Nucleus accumbens (tissue), 56 donors: ENCODE measurements at regions not wholly inside any gene's neighbourhood (a gene's known extent, or its start where the extent isn't known, plus 50 kb on each side); places are given as distances from the start of the nearest gene placed in this dataset.
"Not testable (repeated sequence)": the region's sequence is repeated elsewhere in the genome, so short reads cannot be mapped to it uniquely, and the experiment has no call there.

ENCODE experiments used
- DNase-seq, 56 donors: peaks; one replicate each; lab custom pipeline; 2025; lab: John Stamatoyannopoulos, UW

DNA sequence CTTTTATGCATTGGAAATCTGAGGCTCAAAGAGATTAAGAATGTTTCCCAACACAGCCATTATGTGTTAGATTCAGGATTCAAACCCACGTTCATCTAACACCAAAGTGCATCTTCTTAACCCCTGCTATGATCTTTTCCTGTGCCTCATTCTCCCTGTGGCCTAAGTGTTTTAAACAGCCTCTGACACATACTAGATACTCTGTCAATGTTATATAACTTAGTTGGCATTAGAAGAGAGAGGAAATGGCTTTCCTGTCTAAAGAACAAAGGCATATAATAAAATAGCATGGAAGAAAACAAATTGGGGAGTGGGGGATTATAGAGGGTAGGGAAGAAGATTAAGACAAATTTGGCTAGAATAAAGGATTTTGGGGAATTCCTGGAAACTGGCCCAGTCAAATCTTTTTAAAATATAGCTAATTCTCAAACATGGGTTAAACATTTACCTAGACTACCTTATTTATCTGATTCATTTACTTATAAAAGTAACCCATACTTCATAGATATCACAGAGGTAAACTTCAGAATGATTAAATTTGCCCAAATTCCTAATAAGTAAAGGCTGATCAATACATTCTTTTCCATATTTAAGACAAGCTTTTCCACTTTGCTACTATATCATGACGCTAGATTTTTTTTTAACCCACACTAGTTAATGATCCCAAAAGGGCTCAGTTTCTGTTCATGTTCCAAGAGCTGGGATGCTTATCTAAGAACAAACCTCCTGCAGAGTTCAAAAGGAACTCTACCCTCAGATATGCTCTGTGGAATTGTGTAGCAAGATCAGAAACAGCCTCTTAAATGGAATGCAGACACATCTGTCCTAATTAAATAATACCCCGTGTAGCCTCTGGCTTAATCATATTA is 122.9 kb upstream of the PTPRG start:
- DNase-seq = no peak

DNA sequence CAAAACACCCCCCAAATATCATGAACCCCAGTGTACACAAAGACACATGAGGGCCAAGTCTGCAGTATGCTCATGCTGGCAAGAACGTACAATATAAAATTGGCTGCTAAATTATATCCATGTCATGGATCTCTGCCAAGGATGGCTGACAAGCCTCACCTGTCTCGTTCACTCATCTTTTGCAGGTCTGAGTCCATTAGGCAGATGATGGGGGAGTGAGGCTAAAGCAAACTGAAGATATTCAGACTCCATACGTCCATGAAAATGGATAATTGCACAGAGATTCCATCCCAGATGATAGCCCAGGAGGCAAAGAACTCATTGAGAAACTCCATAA is 122.3 kb upstream of the PTPRG start:
- no peak for DNase-seq

DNA sequence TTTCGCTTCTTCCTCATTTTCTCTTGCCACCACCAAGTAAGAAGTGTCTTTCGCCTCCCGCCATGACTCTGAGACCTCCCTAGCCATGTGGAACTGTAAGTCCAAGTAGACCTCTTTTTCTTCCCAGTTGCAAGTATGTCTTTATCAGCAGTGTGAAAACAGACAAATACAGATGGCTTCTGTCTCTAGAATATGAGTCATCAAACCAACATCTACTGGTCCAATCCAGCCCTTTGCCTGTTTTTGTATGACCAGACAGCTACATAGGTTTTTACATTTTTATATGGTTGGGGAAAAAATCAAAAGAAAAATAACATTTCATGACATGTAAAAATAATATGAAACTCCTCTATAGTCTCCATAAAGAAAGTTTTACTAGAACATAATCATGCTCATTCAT is 118.7 kb upstream of the PTPRG start:
- no peak for DNase-seq

DNA sequence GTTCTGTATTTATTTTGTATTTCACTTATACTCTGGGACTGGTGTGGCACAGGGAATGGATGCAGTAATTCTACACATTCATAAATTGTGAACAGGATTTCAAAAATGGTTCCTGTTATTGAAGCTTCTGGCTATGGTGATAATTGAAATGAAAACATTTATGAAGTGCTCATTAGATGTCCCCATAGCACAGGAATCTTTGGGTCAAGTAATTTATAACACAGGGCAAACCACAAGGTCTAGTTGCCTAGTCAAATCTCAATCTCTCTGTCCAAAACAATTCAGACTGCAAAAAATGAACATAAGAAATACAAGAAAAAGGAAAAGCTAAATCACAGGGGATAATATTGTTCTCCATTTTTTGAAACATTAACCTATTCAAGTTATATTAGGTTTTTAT is 117.5 kb upstream of the PTPRG start:
- DNase-seq = no peak

DNA sequence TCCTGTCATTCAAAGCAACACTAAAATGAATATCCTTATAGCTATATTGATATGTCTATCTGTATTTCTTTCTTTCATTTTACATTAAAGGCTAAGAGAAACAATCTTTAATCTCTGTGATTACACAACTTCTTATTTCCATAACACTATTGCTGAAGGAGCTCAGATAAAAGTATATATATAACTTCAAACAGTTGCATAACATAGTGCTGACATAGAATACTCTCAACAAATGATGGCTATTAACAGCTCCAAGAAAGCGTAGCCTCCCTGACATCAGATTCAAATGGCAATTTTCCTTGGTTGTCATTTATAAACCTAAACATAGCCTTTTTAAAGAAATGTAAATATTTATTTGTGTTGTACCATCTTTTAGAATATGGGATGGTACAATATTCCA is 116.6 kb upstream of the PTPRG start:
- no peak for DNase-seq

DNA sequence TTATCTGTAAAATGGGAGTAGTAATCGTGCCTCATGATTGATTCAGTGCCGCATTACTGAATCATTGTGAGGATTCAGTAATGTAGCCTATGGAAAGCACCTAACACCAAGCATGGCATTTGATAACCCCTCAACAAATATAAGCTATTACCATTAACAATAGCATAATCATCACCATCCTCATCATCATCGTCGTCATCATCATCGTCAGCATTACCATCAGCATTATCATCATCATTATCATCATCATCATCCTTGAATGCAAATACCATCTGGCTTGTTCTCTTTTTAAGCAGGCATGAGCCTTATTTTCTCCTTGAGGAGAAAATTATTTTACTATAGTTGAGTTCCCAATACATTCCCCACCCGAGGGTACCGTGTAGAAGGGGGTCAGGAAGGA is 115.4 kb upstream of the PTPRG start:
- DNase-seq = no peak

DNA sequence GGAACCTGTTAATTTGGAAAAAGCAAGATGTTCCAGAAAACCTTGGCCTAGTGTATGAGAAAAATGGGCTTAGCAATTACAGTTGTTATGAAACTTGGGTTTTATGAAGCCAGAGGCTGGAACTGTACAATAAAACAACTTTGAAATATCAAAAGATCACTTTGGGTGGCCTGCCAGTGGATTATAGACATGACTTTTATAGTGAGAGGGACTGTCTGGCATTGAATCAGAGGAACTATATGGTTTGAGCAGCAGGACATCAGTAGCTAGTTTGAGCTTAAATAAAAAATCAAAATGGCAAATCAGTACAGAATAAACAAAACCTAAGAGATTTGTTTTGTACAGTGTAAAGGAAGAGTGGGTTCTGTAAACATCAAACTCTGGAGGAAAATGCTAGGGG is 115.0 kb upstream of the PTPRG start:
- DNase-seq = no peak

DNA sequence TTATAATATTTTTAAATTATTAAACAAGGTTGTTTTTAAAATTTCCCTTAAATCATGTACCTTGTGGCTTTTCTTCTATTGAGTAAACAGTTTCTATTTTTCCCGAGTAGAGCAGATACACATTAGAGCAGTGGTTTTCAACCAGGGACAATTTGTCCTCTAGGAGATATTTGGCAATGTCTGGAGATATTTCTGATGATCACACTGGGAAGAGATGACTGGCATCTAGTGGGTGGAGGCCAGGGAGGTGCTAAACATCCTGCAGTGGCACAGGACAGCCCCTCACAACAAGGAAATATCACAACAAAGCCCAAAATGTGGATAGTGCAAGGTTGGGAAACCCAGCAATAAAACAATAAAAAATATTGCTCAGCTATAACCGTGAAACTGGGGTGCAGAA is 113.0 kb upstream of the PTPRG start:
- DNase-seq = no peak

DNA sequence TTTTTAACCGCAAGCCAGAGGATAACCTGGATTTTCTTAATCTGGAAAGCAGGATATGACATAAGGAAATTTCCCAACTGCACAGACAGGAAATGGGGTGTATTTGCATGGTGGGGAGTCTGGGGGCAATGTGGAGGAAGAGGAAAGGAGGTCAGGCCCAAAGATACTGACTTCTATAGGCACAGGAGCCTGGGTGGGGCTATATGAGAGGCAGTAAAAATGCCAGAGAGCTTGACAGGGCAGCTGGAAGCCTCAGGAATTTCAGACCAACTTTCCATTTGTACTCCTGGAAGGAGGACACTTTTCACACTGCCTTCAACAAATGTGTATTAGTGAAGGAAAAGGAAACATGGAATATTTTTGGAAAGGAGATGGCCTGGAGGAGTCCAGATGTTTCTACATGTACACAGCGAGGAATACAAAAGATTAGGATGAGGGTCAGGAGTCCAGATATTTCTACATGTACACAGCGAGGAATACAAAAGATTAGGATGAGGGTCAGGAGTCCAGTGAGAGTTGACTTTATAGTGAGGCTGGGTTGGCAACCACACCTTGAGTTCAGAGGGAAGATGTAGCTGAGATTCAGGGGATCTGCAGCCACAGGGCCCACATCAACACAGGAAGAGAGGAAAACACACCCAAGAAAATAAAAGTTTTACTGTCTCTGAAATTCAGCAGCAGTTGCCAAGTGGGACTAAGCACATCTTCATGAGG is 111.9 kb upstream of the PTPRG start:
- no peak for DNase-seq

DNA sequence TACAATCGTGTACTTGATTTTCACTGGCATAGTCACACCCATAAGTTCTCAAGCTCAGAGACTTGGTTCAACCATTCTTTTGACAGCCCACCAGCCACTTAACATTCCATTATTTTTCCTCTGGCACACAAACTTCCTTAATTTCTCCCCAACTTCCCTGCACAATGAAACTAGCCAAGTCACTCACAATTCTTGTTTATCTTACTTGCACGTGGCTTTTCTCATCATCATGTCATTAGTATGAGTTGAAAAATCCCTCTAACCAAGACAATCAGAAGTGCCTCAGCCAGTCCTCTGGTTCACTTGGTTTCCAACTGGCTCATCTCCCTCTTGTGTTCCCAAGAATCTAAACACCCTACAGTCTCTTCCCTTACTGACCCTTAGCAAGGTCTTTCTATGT is 110.5 kb upstream of the PTPRG start:
- no peak for DNase-seq

DNA sequence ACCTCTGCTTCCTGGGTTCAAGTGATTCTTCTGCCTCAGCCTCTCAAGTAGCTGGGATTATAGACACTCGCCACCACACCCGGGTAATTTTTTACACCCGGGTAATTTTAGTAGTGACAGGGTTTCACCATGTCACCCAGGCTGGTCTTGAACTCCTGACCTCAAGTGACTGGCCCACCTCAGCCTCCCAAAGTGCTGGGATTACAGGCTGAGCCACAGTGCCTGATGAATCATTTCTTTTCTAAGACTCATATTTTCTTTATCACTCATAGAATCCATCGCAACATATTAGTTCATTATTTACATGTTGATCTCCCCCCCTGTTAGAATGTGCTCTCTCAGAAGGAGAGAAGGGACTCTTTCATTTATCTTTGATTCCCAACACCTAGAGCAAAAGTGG is 109.5 kb upstream of the PTPRG start:
- no peak for DNase-seq

DNA sequence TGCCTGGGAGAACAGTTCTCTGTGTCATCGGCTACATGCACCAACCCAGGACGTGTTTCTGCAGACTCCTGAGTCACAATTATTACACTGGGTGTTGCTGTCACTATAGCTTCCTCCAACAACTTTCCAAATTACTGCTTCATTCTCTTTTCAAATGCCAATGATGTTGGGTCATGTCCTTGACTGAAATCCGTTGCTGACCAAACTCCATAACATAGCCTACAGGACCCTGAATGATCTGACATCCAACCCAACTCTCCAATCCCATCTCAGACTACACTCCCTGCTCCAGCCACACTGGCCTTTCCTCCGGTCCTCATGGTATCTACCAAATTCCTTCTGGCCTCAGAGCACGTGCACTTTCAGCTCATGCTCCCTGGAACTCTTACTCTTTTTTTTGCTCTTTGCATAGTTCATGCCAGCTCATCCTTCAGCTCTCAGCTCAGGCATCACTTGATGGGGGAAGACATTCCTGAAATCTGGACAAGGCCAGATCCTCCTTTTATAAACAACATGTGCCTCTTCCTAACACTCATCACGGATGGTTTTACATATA is 108.8 kb upstream of the PTPRG start:
- DNase-seq = no peak

DNA sequence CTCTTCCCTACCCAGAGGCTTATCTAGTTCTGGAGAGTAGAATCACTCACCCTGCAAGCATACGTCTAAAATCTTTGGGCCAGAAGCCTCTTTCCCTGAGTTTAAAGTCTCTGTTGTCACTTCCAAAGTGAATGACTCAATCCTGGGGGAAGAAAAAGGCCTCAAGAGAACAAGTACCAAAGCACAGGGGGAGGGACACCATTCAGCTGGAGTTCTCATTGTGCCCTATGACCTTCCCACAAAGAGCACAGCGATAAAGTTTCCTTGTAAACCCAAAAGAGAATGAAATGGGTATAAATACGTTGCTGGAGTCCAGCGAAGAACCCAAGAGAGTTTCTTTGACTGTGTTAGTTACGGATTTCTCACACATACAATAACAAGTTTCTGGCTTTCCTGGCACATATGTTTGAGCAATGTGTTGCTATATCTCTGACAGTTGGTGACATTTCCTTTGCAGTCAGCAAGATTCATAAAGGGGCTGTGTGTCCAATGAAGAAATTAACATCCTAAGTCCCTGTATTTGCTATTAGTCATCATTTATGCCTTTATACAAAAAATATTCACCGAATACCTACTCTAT is 107.3 kb upstream of the PTPRG start:
- DNase-seq = no peak

DNA sequence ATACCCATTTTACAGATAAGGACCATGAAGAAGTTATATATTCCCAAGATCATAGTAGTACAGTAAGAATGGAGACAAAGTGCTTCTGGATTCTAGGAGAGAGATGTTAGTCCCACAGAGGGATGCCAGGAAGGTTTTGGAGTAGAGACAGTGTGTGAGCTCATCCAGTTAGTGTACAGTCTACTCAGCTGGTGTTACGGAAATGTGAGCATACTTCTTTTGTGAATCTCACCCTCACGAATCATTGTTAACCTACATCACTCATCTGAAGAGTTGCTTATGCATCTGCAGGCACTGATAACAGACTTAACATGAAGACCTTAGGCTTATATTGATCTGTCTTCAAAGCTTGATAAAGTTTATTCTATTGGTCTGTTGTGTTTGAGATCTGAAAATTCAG is 106.6 kb upstream of the PTPRG start:
- DNase-seq = no peak

DNA sequence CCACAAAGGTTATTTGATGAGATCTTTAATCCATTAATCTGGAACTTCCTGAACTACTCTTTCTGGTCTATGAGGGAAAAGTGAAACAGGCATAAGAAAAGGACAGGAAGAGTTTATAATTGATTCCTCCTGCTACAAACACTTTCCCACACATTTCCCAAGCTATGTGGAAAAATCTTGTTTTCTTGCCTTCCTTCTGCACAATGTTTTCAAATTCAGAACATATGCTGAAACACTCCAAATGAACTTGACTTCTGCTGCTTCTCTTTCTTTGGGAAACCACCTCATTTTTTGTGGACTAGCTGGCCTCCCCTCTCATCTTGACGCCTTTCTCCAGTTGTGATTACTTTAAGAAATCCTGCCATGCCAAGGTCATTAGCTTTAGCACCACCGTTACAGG is 100.7 kb upstream of the PTPRG start:
- no peak for DNase-seq

DNA sequence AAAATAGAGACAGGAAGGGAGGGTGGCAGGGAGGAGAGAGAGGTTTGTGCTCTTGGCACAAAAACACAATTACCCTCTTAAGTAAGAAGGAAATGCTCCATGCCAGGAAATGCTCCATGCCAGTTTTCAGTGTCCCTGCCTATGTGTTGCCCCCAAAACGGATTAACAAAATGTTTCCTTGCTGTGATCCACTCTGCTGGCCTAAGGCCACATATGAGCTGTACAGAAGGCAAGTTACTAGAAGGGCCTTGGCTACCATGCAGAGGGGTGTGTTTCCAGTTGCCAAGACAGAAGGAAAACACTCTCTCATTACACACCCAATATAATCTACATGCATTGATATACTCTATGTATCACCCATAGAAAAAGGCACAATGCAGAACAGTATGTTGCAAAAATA is 98.2 kb upstream of the PTPRG start:
- DNase-seq = peak in 1 of 56 donors; percentile 0

DNA sequence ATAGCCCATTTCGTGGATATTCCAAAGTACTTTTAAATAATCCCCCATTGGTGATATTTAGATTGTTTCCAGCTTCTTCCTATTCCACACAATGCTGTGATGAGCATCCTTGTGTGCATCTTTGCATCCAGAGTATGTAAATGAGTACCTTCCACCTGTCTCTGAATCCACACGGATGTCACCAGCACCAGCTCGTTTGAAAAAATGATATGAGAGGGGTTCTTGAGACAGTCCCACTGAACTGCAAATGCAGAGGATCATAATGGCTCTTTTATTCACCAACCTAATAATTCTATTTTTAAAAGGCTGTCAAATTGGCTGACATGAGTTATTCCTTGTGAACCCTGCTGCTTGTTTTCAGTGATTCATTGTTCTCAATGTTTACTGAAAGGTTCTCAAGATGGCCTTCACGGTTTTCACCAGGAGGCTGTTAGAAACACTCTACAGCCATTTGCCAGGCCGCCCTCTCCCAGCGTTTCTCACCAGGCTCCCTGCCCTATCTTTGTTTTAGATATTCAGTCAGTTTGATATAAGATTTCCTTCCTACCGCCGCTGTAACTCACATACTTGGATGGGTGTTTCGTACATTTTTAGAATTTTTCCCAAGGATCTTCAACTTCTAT is 96.7 kb upstream of the PTPRG start:
- DNase-seq = no peak

DNA sequence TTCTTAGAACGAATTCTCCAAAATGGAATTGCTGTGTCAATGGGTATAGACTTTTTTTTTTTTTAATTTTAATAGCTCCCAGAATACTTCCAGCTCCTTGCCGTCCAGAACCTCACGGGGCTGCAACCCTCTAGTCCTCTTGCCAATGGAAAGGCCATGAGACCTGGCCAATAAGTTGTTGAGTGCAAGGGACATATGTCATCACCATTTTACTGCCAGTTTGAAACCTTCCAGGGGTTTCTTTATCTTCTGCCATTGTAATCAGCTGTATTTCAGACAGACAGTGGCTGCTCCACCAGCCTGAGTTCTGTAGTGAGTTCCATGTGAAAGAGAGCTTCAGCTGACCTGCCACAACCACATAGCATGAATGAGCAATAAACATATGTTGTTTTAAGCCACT is 95.0 kb upstream of the PTPRG start:
- DNase-seq = no peak

DNA sequence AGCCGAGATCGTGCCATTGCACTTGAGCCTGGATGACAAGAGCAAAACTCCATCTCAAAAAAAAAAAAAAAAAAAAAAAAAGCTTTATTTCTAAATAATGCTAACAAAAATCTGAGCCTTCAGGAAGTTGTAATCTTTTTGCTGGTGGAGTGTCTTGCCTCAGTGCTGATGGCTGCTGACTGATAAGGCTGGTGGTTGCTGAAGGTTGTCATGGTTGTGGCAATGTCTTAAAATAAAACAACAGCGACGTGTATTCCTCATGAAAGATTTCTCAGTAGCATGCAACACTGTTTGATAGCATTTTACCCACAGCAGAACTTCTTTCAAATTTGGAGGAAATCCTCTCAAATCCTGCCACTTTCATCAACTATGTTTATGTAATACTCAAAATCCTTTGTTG is 77.4 kb upstream of the PTPRG start:
- DNase-seq = no peak

DNA sequence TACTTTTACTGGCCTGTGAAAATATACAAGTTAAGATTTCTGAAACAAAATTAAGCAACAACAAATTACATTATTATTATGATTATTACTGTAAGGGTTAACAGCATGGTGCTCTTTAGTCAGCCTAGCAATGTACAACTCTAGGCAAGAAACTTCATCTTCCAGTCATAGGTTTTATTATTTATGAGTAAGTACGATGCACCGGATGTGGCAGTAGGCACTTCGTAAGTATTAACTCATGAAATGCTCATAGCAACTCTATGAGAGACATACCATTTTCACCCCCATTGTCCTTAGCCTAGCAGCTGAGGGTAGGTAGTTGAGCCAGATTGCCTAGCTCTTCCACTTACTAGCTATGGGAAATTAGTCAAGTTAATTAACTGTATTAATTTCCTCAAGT is 68.0 kb upstream of the PTPRG start:
- no peak for DNase-seq

DNA sequence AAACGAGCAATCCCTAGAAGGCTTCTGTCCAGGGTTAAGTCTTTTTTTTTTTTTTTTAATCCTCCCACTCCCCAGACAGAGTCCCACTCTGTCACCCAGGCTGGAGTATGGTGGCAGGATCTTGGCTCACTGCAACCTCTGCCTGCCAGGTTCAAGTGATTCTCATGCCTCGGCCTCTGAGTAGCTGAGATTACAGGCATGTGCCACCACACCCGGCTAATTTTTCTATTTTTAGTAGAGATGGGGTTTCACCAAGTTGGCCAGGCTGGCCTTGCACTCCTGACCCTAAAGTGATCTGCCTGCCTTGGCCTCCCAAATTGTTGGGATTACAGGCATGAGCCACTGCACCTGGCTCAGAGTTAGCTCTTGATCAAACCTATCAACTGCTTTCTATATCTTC is 67.1 kb upstream of the PTPRG start:
- not testable (repeated sequence) for DNase-seq
